ENCODE measurements at regions not wholly inside any gene's neighbourhood (a gene's known extent, or its start where the extent isn't known, plus 50 kb on each side); places are given as distances from the start of the nearest gene placed in this dataset.
"Not testable (repeated sequence)": the region's sequence is repeated elsewhere in the genome, so short reads cannot be mapped to it uniquely, and the experiment has no call there.

DNA sequence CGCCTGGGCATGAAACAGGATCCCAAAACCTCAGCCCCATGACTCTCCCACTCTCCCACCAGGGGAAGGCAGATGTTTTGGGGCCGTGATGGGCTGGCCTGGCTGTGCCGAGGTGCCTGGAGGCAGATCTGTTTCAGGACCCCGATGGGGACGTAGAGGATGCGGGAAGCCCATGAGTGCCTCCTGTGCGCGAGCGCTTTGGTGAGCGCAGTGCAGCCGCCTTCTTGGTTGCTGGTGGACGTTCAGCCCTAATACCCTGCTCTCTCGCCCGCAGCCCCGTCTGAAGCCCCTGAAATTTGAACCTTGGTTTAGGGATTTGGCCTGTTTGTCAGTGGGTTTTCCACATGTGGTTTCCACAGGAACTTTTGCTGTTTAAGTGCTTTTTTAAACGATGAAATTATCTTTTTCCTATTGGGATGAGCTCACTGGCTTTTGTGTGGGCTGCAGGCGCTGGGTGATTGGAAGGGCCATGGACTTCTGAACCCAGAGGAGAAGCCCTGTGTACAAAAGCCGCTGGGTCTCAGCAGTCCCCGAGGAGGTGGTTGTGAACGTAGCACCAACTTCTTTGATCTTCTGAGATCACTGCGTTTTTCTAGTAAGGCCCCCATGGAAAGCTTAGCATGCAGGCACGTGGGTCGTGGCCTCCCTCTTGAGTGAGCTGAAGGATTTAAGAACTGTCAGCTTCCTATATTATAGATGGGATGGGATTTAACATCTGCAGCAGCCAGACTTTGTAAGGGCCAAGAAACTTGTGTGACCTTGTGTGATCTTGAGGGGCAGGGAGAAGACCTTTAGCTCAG lies 148.9 kb upstream of the ZNF469 start:
- DNase-seq (ENCODE audit: low read depth in 1 of 2, low spot score in 2 of 2); H2BK20ac ChIP-seq (ENCODE audit: low read length); H4K91ac ChIP-seq (replicated peaks; ENCODE audit: insufficient read length, low read length); H3K4me2 ChIP-seq (ENCODE audit: insufficient read depth in 1 of 2, low read depth in 2 of 2, low read length in 2 of 2); H3K79me1 ChIP-seq (ENCODE audit: low read depth, low read length); H3K79me2 ChIP-seq (ENCODE audit: control insufficient read depth in 1 of 2, insufficient read depth in 2 of 2, low read length in 2 of 2); H4K8ac ChIP-seq (ENCODE audit: extremely low read depth, insufficient read depth, low read length); H2BK120ac ChIP-seq (replicated peaks; ENCODE audit: low read depth, low read length); H4K20me1 ChIP-seq (replicated peaks in 1 of 2; ENCODE audit: control insufficient read depth in 1 of 2, insufficient read depth in 2 of 2, low read length in 2 of 2); H2AK5ac ChIP-seq (ENCODE audit: low read depth, low read length); H2BK5ac ChIP-seq (ENCODE audit: low read depth, low read length); H4K5ac ChIP-seq (ENCODE audit: insufficient read length, low read depth, low read length); POLR2A ChIA-PET (ENCODE audit: partially characterized antibody); H3K14ac ChIP-seq (ENCODE audit: insufficient read length); H3K27me3 ChIP-seq (replicated peaks in 1 of 4; ENCODE audit: control insufficient read depth in 3 of 4, extremely low read depth in 1 of 4, insufficient read depth in 3 of 4, low read length in 3 of 4); H2AFZ ChIP-seq (ENCODE audit: low read length); H3K9me3 ChIP-seq (ENCODE audit: insufficient read depth in 2 of 2, low read depth in 1 of 2, low read length in 1 of 2); H3K9ac ChIP-seq (replicated peaks in 1 of 4; ENCODE audit: extremely low read depth in 1 of 4, low read depth in 3 of 4, low read length in 3 of 4); H3K4me1 ChIP-seq (replicated peaks in 1 of 4; ENCODE audit: control insufficient read depth in 3 of 4, insufficient read depth in 4 of 4, low read length in 3 of 4); H3K36me3 ChIP-seq (ENCODE audit: control insufficient read depth in 2 of 4, insufficient read depth in 4 of 4, low read length in 3 of 4); H3K56ac ChIP-seq (replicated peaks; ENCODE audit: insufficient read length, low read depth, low read length); H3K4me3 ChIP-seq (ENCODE audit: extremely low read depth in 1 of 4, insufficient read depth in 2 of 4, low read depth in 3 of 4, low read length in 4 of 4); CTCF ChIA-PET (ENCODE audit: partially characterized antibody); H3K18ac ChIP-seq (ENCODE audit: extremely low read depth, low read length); H2BK15ac ChIP-seq (ENCODE audit: low read length); FAIRE-seq; H3K23ac ChIP-seq (ENCODE audit: insufficient read length); H3K23me2 ChIP-seq (ENCODE audit: low read depth, low read length); H2BK12ac ChIP-seq (ENCODE audit: low read depth, low read length); H3K4ac ChIP-seq (replicated peaks; ENCODE audit: insufficient read length, low read depth, low read length); H3K27ac ChIP-seq (ENCODE audit: low read depth, low read length): not testable (repeated sequence)
- 88% methylated on average over 16 of the region's 23 CpGs; no CpG with 5 or more reads in 1 of the 2 experiments for WGBS, 2 experiments (ENCODE audit: extremely low coverage in 1 of 2, insufficient coverage in 1 of 2, insufficient read length in 1 of 2, insufficient replicate concordance in 2 of 2, low coverage in 1 of 2, low lambda C conversion rate in 2 of 2, missing lambda C conversion rate in 1 of 2)

All from H1 (cell line).